HG02938 (cell line): ENCODE measurements at regions not wholly inside any gene's neighbourhood (a gene's known extent, or its start where the extent isn't known, plus 50 kb on each side); places are given as distances from the start of the nearest gene placed in this dataset.

Source experiments
- ATAC-seq: cut with Tn5 transposase; IDR thresholded peaks from one replicate; pipeline ENCODE4 v1.9.1; 2021; ENCODE audit warnings: mild to moderate bottlenecking, moderate library complexity; ENCODE audit not compliant: unreplicated experiment

- no peak for ATAC-seq
Measured at GRCh38 chr2:102950371-102950946, 188.6 kb downstream of the TMEM182 start.

- no peak for ATAC-seq
Measured at GRCh38 chr2:102951249-102951648, 189.4 kb downstream of the TMEM182 start.

GRCh38 chr2:102967451-102967850, 205.6 kb downstream of the TMEM182 start:
- ATAC-seq, result no peak

- ATAC-seq, result no peak
Measured at GRCh38 chr2:102968375-102968774, 206.5 kb downstream of the TMEM182 start.

GRCh38 chr2:102971701-102972100, 209.9 kb downstream of the TMEM182 start:
- ATAC-seq, result no peak

DNA sequence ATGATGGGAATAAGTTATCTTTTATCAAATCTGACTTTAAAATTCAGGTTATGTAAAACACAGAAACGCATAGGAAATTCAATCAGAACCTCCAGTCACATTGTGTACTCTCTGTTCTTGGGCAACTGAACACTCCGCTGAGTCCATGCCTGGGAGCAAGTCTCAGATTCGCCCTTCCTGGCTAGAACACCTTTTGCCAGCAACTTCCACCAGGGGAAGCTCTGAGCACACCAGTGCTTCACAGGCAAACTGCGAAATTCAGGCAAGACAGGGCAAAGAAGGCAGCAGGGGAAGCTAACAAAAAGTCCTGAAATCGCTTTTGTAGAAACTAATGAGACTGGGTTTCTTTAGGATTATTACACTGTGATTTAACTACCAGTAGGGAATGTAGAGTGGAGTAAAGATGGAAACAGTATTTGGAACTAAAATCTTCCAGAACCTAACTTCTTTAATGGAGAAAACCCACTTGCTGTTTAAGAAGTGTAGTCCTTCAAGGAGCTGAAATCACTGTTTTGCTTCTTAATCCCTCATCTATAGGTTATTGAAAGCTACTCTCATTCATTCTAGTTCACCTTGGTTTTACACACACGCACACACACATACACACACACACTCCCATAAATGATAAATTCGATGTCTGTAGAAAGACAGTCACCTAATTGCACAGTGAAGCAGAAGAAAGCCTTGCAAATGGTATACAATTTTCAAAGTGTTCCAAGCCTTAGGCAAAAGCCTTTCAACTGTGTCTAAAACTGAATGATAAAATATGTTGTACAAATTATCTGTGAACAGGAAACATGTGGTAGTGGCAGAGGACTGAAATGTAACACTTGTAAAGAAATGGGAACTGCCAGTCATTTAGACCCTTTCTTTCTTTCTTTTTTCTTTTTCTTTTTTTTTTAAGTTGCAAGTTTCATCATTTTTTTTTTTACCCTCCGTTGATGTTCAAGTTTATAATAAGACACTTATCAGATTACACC, 214.5 kb downstream of the TMEM182 start:
- ATAC-seq, result peak; percentile 57

DNA sequence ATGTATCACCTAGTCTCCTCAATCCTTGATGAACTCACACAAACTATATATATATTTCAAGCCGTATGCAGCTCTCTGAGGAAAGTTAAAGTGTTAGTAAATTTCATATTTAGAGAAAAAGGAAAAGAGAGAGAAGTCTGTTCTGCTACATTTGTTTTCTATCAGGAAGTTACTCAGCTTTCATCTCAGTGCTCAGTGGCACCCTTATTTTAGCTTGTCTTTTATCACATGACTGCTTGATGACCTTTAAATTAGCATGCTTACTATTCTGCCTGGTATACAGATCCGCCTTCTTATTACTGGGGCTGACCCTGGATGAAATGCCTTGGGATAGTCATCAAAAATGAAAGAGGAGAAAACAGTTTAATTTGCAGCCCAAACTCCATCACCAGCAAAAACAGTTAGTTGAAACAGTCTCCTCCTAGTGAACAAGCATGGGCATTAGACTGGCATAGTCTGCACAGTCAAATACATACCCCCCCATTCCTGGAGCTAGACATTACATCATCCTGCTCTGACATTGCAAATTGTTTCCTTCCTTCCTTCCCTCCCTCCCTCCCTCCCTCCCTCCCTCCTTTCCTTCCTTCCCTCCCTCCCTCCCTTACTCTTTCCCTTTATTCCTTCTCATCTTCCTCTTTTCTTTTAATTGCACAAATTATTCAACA, 215.7 kb downstream of the TMEM182 start:
- ATAC-seq, result no peak

DNA sequence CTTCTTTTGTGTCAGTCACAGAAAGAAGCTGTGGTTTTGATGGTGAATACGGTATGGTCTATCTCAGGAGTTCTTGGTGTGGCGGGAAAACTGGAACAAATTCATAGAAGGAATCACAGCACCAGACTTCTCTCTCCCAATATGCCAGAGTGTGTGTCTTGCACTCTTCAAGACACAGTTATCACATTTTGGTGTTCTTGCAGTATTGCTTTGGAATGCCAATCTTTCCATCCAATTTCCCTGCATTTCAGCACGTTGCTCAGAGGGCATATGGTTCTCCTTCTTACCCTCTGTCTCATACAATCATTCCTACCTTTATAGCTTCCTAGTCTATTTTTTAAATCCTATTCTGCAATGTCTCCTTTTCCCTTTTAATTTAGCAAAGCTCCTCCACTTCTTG, 216.3 kb downstream of the TMEM182 start:
- ATAC-seq, result no peak

DNA sequence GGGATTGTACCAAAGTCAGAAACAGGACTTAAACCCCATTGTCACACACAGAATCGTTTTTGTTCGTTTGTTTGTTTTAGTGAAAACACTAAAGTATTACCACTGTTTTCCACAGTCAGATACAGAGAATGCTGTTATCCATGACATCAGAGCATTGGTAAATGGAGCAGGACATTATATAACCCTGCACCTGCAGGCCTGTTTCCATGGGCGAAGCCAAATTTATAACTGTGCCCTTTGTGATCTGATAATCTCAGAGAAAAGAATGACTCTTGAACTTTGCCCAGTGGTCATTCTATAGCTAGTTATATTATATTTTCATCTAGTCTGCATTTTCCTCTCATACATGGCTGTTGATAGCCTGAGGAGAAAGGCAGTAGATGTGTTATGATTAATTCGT, 217.6 kb downstream of the TMEM182 start:
- no peak for ATAC-seq

GRCh38 chr2:102983786-102984185, 222.0 kb downstream of the TMEM182 start:
- no peak for ATAC-seq

- no peak for ATAC-seq
Measured at GRCh38 chr2:102986826-102987490, 225.1 kb downstream of the TMEM182 start.

DNA sequence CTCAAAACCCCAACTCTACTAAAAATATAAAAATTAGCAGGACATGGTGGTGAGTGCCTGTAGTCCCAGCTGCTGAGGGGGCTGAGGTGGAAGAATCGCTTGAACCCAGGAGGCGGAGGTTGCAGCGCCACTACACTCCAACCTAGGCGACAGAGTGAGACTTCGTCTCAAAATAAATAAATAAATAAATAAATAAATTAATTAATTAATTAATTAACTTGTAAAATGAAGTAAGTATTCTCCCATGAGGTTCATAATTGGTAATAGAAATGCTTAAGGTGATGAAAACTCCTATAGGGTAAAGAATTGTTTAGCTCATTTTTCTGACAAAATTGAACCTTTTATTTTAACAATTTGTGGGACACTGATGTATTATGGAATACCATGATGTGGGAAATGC, 230.8 kb downstream of the TMEM182 start:
- ATAC-seq, result no peak

GRCh38 chr2:102999958-103000357, 238.1 kb downstream of the TMEM182 start:
- ATAC-seq, result no peak

DNA sequence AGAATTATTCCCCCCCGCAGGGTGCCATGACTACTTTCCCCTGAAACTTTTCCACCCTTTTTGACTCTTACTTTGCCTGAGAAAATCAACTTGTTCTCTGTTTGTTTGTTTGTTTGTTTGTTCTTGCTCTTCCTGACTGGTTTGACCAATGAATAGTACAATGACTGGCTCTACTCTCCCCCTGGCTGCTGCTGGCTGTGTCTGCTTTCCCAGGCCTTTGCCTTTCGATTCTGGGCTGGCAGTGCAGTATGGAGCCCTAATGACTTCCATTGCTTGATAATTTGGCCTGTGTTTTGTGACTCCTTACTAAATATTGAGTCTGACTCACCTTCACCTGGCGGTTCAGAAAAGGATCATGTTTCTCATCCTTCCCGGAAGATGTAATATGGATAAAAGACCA, 241.1 kb downstream of the TMEM182 start:
- no peak for ATAC-seq

GRCh38 chr2:103003750-103004260, 242.0 kb downstream of the TMEM182 start:
- ATAC-seq, result no peak

- ATAC-seq, result no peak
Measured at GRCh38 chr2:103004426-103004942, 242.7 kb downstream of the TMEM182 start.

GRCh38 chr2:103005393-103005792, 243.6 kb downstream of the TMEM182 start:
- ATAC-seq, result no peak

- no peak for ATAC-seq
Measured at GRCh38 chr2:103007086-103007485, 245.3 kb downstream of the TMEM182 start.

DNA sequence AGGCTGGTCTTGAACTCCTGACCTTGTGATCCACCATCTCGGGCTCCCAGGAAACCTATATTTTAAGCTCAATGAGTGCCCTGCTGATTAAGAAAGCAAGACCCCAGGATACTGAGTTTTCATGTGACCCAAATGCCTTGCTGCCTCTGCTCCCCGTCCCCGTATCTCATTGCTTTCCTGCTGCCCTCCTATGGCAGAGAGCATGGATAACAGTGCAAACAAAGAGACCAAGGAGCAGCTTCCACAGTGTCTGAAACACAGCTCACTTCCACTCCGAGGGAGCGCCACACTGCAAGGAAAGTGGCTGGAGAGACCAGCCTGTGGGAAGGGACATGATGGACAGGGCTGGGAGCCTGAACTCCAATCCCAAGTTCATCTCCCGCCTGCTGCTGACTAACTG, 246.8 kb downstream of the TMEM182 start:
- no peak for ATAC-seq

- ATAC-seq, result no peak
Measured at GRCh38 chr2:103009871-103010270, 248.0 kb downstream of the TMEM182 start.

- no peak for ATAC-seq
Measured at GRCh38 chr2:103010306-103010705, 248.5 kb downstream of the TMEM182 start.
